NCI-H774 (cell line): ENCODE measurements at regions not wholly inside any gene's neighbourhood (a gene's known extent, or its start where the extent isn't known, plus 50 kb on each side); places are given as distances from the start of the nearest gene placed in this dataset.

ENCODE experiments used
- DNase-seq: peaks from one replicate; lab custom pipeline; 2025; lab: John Stamatoyannopoulos, UW

GRCh38 chr5:174837919-174838902, 113.8 kb downstream of the MSX2 start:
- DNase-seq: peak; percentile 16

DNA sequence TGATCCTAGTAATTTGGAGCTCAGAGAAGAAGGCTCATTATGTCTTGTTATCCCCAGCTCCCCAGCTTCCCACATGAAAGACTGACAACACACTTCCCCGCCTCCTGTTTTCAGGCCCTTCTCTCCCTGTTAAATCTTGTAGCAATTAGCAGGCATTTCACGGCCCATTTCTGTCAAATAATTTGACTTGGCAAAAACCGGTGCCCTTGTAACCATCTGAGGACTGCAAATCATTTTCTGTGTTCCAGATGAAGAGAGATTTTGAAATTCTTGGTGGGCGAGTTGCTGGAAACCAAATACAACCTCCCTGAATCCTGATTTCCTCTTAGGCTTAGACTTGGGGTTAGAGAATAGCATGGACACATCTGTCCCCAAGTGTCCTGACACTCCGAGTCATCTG, 109.7 kb downstream of the MSX2 start:
- DNase-seq: no peak

DNA sequence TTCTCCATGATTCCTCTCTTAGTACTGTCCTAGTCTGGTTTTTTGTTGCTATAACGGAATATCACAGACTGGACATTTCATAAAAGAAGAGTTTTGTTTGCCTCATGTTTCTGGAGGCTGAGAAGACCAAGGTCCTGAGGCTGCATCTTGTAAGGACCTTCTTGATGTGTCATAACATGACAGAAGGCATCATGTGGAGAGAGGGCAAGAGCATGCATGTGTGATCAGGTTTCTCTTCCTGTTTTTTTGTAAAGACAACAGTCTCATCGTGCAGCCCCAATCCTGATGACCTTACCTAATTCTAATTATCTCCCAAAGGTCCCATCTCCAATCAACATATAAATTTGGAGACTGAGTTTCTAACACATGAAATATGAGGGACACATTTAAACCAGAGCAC, 108.4 kb downstream of the MSX2 start:
- DNase-seq: no peak

- no peak for DNase-seq
Measured at GRCh38 chr5:174832025-174832424, 107.6 kb downstream of the MSX2 start.

DNA sequence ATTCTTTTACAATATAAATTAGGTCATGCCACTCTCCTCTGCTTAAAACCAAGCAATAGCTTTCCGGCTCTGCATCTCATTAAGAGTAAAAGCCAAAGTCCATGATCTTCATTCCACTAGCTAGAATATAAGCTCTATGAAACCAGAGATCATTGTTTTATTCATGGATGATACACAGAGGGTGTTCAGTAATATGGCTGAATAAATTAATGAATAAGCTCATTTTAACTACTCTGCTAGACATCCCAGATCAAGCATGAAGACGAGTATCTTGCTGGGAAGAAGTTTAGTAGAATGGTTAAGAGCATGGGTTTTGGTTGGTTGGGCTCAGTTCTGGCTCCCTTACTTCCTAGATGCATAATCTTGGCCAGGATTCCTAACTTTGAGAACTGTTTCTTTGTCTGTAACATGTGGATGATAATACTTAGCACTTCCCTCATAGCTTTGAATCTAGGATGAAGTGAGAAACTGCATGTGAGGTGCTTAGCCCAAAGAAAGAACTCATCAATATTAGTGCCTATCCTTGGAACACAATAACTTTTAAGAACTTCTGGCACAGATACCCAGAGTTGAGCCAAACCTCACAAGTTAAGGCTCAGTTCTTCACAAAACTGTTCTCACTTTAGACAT, 106.8 kb downstream of the MSX2 start:
- no peak for DNase-seq

DNA sequence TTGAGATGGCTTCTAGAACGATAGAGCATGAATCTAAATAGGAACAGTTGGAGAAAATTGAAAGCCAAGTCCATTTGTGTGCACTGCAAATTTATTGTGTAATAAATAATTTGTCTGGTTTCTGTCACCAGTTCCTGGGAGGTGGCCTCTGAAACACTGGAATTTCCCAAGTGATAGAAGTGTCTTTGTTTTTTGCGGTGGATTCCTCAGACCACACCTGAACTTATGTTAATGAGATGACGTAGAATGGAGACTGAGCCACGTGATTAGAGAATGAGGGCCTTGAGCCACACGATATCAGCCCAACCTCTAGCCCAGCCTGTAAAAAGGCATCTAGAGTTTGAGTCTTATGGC, 105.1 kb downstream of the MSX2 start:
- no peak for DNase-seq

DNA sequence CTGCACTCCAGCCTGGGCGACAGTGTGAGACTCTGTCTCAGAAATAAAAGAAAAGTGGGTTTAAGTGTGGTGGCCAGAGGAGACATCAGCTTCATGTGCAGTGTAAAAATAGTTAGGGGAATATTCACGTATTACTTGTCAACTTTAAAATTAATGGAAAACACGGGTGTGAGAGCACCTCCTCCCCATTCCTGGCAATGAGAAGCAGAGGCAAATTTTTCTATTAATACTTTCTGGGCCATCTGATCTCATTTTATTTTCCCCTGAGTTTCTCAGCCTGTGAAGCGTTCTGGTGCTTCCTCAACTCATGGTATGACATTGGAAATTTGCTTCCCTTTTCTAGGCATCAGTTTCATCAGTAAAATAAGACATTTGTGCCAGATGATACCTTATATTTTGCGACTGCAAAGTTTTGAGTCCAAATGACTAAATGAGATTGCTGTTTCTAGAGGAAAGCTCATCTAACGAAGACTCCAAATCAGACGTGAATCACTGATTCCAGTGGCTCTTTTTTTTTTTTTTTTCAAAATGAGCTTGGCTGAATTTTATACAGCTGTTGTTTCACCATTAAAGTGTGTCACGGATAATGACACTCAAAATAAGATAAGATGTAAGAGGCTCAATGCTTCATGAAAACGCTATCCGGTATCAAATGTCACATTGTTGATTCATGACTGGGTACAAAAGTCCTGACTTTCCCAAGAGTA, 104.6 kb downstream of the MSX2 start:
- DNase-seq: no peak

GRCh38 chr5:174827558-174827957, 103.2 kb downstream of the MSX2 start:
- DNase-seq: no peak

- DNase-seq: no peak
Measured at GRCh38 chr5:174825587-174825986, 101.2 kb downstream of the MSX2 start.

DNA sequence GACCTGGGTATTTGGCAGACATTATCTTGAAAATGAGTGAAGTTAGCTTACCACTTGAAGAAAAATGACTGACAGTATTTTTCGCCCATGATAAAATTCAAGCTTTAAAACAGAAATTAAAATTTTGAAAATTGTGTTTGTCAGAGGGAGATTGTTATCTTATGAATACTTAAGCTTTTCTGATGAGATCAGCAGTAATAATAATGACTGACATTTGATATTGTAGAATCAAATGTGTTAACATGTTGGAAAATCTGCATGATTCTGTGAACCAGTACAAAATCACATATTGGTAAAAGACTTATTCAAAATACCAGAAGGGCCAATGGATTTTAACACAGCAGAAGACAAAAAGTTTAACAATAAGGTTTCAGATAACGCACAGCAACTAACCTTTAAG, 94.0 kb downstream of the MSX2 start:
- DNase-seq: no peak

- no peak for DNase-seq
Measured at GRCh38 chr5:174817610-174818009, 93.2 kb downstream of the MSX2 start.

DNA sequence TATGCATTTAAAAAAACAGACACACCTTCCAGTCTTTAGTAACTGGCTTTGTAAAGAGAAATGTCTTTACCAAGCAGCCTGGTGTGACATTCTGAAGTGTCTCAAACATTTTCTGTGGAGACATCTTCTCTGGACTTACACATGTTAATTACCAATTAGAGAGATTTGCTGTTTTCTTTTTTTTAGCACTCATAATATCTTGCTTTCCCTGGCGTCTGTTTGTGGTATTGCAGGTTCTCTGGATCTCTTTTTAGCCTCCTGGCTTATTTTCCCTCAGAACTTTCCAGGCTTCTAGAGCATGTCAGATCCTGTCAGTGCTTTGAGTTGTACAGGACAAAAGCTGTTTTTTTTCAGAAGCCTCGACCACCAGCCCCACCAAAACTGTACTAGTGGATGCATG, 92.5 kb downstream of the MSX2 start:
- DNase-seq: no peak

DNA sequence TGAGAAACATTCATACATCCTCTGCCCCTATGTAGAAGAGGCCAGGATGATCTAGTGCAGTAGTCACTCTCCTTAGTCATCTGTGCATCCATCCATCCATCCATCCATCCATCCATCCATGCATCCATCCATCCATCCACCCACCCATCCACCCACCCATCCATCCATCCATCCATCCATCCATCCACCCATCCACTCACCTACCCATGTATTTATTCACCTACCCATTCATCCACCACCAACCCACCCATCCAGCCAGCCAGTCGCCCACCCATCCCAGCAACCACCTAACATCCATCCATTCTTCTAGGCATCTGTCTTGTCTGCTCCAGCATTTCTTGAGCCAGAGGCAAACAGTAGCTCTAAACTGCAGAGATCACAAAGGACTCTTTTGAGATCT, 87.1 kb downstream of the MSX2 start:
- no peak for DNase-seq

- no peak for DNase-seq
Measured at GRCh38 chr5:174810796-174811195, 86.4 kb downstream of the MSX2 start.

- DNase-seq: no peak
Measured at GRCh38 chr5:174807471-174807870, 83.1 kb downstream of the MSX2 start.

DNA sequence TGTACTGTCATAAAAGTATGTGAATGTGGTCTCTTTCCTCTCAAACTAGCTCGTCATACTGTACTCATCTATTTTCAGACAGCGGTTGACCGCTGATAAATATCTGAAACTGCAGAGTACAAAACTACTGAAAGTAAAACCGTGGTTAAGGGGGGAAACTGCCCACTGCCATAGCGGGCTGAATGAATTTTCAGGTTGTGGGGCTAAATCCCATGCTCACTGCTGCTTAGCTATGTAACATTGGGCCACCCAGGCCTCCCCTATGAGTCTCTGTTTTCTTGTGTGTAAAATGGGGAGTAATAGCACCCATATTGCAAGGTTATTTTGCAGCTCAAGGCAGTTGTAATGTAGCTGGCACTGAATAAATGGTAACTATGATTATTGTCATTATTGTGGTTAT, 82.3 kb downstream of the MSX2 start:
- DNase-seq: no peak

DNA sequence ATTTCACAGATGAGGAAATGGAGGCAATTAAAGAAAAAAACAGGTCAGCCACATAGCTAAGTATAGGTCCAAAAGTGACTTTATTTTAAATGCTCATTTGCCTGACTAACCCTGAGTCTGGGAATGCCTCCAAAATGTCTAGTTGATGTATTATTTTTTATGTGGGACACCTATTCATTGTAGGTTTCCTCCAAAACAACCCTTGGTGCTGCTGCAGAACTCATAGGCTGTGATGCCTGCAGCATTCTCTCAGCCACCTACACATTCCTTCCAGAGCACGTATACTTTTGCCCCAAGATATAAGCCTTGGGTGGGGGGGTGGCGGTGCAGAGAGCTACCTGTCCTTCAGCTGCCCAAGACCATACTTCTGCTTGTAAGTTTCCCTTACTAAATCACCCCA, 77.4 kb downstream of the MSX2 start:
- no peak for DNase-seq

GRCh38 chr5:174800435-174800834, 76.1 kb downstream of the MSX2 start:
- no peak for DNase-seq

DNA sequence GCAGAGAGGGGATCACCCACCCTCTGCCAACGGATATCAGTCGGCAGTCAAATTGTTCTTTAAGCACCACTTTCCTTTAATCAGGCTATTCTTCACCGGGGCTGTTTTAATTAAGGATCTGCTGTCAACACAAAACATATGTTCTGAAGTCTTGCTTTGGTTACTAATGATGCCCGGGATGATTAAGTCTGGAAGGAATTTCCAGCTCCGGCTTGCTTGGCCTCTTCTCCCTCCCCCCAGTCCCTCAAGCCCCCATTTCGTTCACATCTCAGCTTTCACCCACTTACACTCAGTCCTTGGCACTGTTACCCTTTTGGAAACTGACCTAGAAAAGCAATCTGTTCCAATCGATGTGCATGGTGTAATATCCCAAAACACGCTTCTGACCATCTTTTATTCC, 74.7 kb downstream of the MSX2 start:
- no peak for DNase-seq

DNA sequence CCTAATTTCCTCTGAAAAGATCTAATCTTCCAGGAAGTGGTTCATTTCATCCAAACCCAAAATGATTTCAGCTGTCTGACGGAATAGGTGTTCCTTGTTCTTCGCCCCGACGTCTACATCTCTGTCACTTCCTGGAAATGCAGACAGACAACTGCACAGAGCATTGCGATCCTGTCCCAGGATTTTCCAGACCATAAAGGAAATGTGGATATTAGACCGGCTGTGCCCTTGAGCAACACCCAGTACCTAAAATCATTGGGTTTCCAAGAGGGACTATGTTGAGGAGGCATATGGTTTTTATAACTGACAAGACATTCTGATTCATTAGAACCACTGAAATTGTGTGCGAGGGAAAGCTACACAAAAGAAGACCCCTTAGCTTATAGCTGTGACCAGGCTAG, 74.2 kb downstream of the MSX2 start:
- no peak for DNase-seq

DNA sequence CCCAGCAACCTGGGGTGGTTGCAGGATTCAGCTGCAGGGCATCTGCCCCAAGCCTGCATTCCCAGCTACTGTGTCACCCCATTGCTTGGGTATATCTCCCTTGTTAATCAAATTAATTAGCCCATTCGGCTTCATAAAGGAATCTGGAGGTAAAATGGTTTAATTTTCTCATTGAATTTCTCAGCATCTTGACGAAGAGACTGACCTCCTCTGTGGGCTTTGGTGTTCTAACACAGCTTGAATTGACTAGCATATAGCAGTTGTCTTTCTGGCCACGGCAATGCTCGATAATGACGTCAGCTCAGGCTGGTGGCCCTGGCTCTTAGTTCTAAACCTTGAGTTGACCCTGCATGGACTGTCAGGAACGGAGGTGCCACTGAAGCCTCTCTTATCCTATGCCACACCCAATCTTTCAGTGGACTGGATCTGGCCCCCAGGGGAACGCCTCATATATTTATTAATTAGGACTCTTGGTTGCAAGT, 72.4 kb downstream of the MSX2 start:
- DNase-seq: no peak

DNA sequence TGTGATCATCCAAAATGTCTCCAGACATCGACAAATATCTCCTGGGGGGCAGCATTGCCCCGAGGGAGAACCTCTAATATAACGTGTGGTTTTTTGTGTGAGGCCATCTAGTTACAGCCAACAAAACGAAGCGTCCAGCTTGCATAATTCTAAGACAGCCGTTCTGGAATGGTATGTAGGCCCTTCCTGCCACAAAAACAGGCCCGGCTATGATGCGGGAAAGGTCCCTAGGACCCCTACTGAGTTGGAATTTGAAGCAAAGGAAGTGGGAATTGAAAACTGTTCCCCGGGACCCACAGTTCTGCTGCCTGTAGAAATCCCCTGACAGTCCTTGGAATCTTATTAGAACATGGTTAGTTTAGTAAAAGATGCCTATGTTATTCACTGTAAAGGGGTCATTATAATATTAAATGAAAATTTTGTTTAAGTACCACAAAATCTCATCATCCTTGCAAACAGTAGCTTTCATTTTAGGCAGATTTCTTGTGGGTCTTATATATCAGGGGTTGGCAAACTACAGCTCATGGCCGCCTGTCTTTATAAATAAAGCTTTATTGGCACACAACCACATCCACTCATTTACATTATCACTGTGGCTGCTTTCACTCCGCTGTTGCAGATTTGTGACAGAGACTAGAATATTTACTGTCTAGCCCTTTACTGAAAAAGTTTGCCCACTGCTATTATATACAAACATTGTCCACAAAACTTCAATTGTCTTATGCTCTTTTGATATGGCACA, 70.7 kb downstream of the MSX2 start:
- no peak for DNase-seq
